Left lung (tissue), 4 donors: ENCODE measurements at regions not wholly inside any gene's neighbourhood (a gene's known extent, or its start where the extent isn't known, plus 50 kb on each side); places are given as distances from the start of the nearest gene placed in this dataset.

Experiments
- ATAC-seq: fragments of 200-7000 bp; cut with Tn5 transposase; one replicate; pipeline ENCODE4 v1.9.1; 2020; ENCODE audit warnings: moderate library complexity
- DNase-seq, 4 donors: peaks; one replicate each; pipeline ENCODE4 v3.0.0-alpha.2; 2013 to 2020
- H3K27ac ChIP-seq, 2 donors: fragments of 200-600 bp; sonication (generic) in 1 of 2; one replicate each; pipeline versions ENCODE4 v1.5.0 to v1.8.0; 2020 to 2021
- H3K27me3 ChIP-seq, 2 donors: fragments of 200-600 bp; sonication (generic) in 1 of 2; one replicate each; pipeline versions ENCODE4 v1.5.0 to v1.8.0; 2020 to 2021
- H3K36me3 ChIP-seq, 2 donors: fragments of 200-600 bp; sonication (generic) in 1 of 2; one replicate each; pipeline versions ENCODE4 v1.5.0 to v1.8.0; 2020 to 2021
- H3K4me1 ChIP-seq, 2 donors: fragments of 200-600 bp; one replicate each; pipeline ENCODE4 v1.8.0; 2021
- H3K4me3 ChIP-seq, 2 donors: fragments of 200-600 bp; sonication (generic) in 1 of 2; one replicate each; pipeline versions ENCODE4 v1.5.0 to v1.8.0; 2020 to 2021; ENCODE audit warnings: mild to moderate bottlenecking in 1 of 2
- H3K9me3 ChIP-seq, 2 donors: fragments of 200-600 bp; sonication (generic) in 1 of 2; one replicate each; pipeline versions ENCODE4 v1.5.0 to v1.8.0; 2020 to 2021
- intact Hi-C, 2 donors: fragments of 100-400 bp; cut with DNase I; formaldehyde crosslinking; loops; one replicate each; pipeline versions ENCODE4 v1.11.2 to v1.14.2; 2022
- TF ChIP-seq, protein P1 (sequence below), 2 donors: fragments of 200-600 bp; sonication (generic) in 1 of 2; IDR thresholded peaks; one replicate each; pipeline versions ENCODE4 v1.5.0 to v1.8.0; 2021; ENCODE audit warnings: antibody characterized with exemption in 2 of 2
- donor health status: DM: no; HTN: yes; CAD: no.
- donor health status: DM: no; HTN: no; CAD: no.

DNA sequence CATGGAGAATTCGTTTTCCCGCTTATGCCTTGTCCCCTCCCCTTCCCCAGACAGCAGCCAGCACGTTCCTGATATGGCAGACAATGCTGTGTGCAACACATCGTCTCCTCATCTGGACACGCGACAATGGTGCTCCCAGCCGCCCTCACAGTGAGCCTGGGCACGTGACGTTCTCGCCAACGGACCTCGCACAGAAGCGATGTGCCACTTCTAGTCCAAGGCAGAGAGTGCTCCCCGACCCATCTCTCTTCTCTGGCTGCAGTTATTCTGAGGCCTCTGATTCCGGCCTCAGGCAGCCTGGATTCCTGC is 505.4 kb downstream of the EIPR1 start:
- Histone ChIP-seq H3K4me3 (no peak overlapping the region), H3K27ac (no peak overlapping the region), H3K9me3 (no peaks in the 10 kb centered on the region), H3K27me3 (peaks cover 0 to 8% of the 10 kb centered on the region in 2 donors), H3K36me3 (no peaks in the 10 kb centered on the region), H3K4me1 (no peaks in the 10 kb centered on the region)
- no peak for DNase-seq
- no peak for ATAC-seq
- intact Hi-C loops: no loop called here
- TF ChIP-seq, protein P1, sequence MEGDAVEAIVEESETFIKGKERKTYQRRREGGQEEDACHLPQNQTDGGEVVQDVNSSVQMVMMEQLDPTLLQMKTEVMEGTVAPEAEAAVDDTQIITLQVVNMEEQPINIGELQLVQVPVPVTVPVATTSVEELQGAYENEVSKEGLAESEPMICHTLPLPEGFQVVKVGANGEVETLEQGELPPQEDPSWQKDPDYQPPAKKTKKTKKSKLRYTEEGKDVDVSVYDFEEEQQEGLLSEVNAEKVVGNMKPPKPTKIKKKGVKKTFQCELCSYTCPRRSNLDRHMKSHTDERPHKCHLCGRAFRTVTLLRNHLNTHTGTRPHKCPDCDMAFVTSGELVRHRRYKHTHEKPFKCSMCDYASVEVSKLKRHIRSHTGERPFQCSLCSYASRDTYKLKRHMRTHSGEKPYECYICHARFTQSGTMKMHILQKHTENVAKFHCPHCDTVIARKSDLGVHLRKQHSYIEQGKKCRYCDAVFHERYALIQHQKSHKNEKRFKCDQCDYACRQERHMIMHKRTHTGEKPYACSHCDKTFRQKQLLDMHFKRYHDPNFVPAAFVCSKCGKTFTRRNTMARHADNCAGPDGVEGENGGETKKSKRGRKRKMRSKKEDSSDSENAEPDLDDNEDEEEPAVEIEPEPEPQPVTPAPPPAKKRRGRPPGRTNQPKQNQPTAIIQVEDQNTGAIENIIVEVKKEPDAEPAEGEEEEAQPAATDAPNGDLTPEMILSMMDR (IDR thresholded peaks at IDR 0.05): no peak

DNA sequence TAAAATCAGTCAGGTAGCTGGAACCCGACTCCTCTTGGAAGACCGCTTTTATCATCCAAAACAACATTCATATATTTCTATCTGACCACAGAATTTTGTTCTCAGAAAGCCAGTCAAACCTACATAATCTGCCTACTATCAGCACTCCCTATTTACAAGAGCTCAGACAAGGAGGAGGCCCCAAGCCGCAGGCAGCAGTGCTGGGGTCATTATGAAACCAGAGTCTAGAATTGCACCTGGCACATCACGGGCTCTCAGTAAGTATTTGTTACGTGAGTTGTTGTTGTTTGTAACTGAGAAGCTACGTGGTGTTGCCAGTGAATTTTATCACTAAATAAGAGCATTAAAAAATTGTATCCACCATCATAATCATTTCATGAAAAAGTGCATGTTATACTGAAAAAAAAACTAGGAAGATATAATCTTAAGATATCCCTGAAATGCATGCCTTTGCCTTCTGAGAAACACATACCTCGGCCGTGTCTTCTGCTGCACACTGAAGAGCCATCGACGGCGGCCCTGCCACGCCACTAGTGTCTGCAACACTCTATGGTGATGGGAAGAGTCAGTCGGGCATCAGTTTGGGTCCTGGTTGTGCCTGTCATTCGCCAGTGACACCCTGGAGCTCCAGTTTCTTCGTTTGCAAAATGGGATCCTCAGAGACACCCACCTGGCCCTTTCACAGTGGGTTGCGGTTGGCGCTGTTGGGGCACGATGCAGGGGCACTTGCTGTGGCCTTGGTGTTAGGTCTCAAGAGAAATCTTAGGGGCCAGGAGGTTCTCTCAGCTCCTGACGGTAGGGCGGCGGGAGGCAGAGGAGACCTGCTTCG is 505.9 kb downstream of the EIPR1 start:
- Histone ChIP-seq H3K9me3 (no peaks in the 10 kb centered on the region), H3K27me3 (peaks cover 0 to 13% of the 10 kb centered on the region in 2 donors), H3K36me3 (no peaks in the 10 kb centered on the region), H3K27ac (no peak overlapping the region), H3K4me3 (no peak overlapping the region), H3K4me1 (no peaks in the 10 kb centered on the region)
- intact Hi-C loops: no loop called here
- no peak for DNase-seq
- TF ChIP-seq, protein P1 (IDR thresholded peaks at IDR 0.05): no peak
- no peak for ATAC-seq

DNA sequence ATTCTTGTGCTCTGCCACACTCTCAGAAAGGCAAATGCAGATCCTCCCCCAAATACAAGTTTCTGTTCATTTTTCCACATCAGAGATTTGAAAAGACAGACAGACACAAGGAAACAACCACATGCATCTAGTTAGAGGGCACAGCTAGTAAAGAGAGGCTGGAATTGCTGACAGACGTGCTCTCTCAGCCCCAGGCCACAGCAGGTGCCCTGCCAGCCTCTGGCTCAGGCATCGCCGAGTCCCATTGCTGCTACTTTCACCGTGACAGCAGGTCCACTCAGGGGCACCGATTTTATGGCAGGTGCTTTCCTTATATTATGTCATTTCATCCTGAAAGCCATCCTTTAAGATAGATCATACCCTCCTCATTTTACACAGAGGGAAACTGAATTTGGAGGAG is 507.5 kb downstream of the EIPR1 start:
- DNase-seq (no peak), ATAC-seq (no peak)
- Histone ChIP-seq H3K4me1 (no peaks in the 10 kb centered on the region), H3K36me3 (no peaks in the 10 kb centered on the region), H3K27me3 (peaks cover 0 to 13% of the 10 kb centered on the region in 2 donors), H3K4me3 (no peak overlapping the region), H3K9me3 (no peaks in the 10 kb centered on the region), H3K27ac (no peak overlapping the region)
- TF ChIP-seq, protein P1 (IDR thresholded peaks at IDR 0.05): no peak
- intact Hi-C loops: no loop called here

DNA sequence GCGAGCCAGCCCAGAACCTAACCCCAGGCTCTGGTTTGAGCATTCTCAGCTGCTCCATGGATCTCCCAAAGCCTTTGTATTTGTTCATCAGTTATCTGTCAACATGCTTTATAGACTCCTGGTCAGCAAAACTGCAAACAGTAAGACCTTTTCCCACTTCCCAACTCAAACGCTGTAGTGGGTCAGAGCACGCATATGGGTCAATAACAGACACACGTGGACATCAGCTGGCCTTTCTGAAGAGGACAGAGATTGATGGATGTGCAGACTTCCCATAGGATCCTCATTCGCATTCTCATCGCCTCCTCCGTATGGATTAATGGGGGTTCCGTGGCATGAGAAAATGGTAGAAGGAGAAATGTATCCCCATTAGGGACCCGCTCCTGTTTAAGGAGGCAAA is 508.1 kb downstream of the EIPR1 start:
- intact Hi-C loops: no loop called here
- no peaks in the 10 kb centered on the region for H3K36me3 ChIP-seq
- H3K4me3 ChIP-seq: no peak overlapping the region
- H3K4me1 ChIP-seq: no peaks in the 10 kb centered on the region
- ATAC-seq: no peak
- no peak overlapping the region for H3K27ac ChIP-seq
- no peaks in the 10 kb centered on the region for H3K9me3 ChIP-seq
- no peak for DNase-seq
- peaks cover 0 to 13% of the 10 kb centered on the region in 2 donors for H3K27me3 ChIP-seq
- TF ChIP-seq, protein P1 (IDR thresholded peaks at IDR 0.05): no peak

DNA sequence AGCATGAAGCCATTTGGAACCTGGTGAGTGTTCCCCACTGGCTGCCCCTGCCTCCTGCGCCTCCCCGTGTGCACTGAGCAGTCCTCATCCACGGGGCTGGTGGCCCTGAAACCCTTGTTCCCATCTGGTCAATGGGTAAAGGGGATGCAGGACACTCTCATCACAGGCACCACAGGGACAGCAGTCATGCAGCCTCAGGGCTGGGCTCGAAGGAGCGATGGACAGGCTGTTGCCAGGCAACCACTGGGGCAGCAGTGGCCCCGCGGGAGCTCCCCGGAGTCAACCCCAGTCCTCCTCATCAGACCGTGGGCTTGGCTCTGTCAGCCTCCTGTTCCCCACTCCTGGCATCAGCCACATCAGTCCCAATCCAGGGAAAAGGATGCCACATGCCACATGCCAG is 509.5 kb downstream of the EIPR1 start:
- ATAC-seq: no peak
- H3K4me3 ChIP-seq: no peak overlapping the region
- no peaks in the 10 kb centered on the region for H3K4me1 ChIP-seq
- no peak overlapping the region for H3K27ac ChIP-seq
- H3K36me3 ChIP-seq: no peaks in the 10 kb centered on the region
- no peaks in the 10 kb centered on the region for H3K9me3 ChIP-seq
- intact Hi-C loops: no loop called here
- DNase-seq: no peak
- TF ChIP-seq, protein P1 (IDR thresholded peaks at IDR 0.05): no peak
- peaks cover 0 to 13% of the 10 kb centered on the region in 2 donors for H3K27me3 ChIP-seq
